HG02970 (cell line): ENCODE measurements at regions not wholly inside any gene's neighbourhood (a gene's known extent, or its start where the extent isn't known, plus 50 kb on each side); places are given as distances from the start of the nearest gene placed in this dataset.
A peak's percentile ranks its signal among the peaks of the same experiment; 100 is the strongest.
"Not testable (repeated sequence)": the region's sequence is repeated elsewhere in the genome, so short reads cannot be mapped to it uniquely, and the experiment has no call there.

ENCODE experiments used
- ATAC-seq: cut with Tn5 transposase; IDR thresholded peaks from one replicate; pipeline ENCODE4 v1.9.1; 2021; ENCODE audit warnings: mild to moderate bottlenecking, moderate library complexity, moderate number of reproducible peaks; ENCODE audit not compliant: unreplicated experiment, low FRiP score

GRCh38 chr10:63833411-63834060 is 312.3 kb downstream of the REEP3 start:
- no peak for ATAC-seq

- ATAC-seq = no peak
These were observed 315.7 kb downstream of the REEP3 start for GRCh38 chr10:63836666-63837442.

- ATAC-seq = no peak
These were observed 320.6 kb downstream of the REEP3 start for GRCh38 chr10:63841761-63842160.

GRCh38 chr10:63843107-63843506 is 321.9 kb downstream of the REEP3 start:
- no peak for ATAC-seq

DNA sequence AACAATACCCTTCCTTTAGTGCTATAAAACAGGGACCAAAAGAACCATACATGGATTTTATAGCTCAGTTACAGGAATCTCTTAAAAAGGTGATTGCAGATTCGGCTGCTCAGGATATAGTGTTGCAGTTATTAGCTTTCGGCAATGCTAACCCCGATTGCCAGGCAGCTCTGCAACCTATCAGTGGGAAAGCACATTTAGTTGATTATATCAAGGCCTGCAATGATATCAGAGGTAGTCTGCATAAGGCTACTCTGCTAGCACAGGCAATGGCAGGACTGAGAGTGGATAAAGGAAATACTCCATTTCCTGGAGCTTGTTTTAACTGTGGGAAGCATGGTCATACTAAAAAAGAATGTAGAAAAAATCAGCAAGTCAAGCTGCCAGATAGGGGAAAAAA is 327.7 kb downstream of the REEP3 start:
- not testable (repeated sequence) for ATAC-seq

GRCh38 chr10:63862860-63863259 is 341.7 kb downstream of the REEP3 start:
- ATAC-seq = no peak

GRCh38 chr10:63865210-63865609 is 344.0 kb downstream of the REEP3 start:
- no peak for ATAC-seq

GRCh38 chr10:63866075-63866746 is 345.0 kb downstream of the REEP3 start:
- peak; percentile 83 for ATAC-seq

GRCh38 chr10:63866747-63867140 is 345.5 kb downstream of the REEP3 start:
- peak; percentile 44 for ATAC-seq

DNA sequence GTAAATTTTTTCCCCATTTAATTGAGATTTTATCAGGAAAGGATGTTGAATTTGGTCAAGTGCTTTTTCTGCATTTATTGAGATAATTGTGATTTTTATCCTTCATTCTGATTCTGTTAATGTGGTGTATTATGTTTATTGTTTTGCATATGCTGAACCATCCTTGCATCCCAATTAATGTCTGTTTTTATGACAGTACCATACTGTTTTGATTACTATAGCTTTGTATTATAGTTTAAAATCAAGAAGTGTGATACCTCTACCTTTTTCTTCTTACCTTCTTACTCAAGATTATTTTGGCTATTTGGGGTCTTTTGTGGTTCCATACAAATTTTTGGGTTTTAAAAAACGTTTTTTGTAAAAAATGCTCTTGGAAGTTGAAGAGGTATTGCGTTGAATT is 357.2 kb downstream of the REEP3 start:
- ATAC-seq = no peak

- ATAC-seq = no peak
These were observed 362.7 kb downstream of the REEP3 start for GRCh38 chr10:63883861-63884260.

- no peak for ATAC-seq
These were observed 363.2 kb downstream of the REEP3 start for GRCh38 chr10:63884426-63884825.

DNA sequence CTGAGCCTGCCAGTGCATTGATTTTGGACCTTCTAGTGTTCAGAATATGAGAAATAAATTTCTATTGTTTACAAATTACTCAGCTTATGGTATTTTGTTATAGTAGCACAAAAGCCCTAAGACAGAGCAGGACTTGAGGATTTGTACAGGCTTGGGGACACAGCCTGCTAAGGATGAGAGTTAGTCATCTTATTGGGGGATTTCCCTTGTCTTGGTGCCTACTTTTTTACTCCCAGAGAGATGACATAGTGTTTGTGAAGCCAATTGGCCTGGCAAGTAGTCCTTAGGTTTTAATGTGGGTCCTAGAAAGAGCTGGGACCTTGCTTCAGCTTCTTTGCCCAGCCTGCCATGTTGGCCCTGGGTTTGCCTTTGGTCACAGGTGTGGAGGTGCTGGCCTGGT is 364.0 kb downstream of the REEP3 start:
- no peak for ATAC-seq

DNA sequence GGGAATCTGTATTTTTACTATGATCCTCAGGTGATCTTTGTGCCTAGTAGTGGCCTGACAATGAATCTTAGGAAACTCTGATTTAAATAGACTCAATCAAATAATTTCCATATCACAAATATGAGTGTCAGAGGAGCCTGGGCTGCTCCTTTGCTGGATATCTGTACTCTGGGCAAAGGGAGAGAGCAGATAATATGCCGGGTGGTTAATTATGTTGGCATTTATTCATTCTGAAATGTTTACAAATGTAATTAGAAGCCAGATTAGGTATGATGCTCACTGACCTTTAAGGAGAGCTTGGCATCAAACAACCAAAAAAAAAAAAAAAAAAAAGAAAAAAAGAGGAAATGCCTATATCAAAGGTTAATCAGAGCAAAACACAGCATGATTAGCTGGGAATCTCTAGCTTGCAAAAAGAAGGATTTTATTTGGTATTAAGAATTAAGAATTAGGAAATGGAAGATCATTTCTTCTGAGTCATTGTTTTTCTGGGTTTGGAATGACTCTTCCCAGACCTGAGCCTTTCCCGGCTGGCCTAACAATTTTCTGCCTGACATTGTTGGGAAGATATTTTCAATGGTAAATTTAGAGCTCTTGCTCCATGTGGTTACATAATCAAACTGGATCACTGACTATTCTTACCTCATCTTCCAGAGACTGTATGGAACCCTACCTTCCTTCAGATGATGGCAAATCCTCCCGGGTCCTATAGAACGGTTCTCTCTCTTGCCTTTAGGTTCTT is 365.3 kb downstream of the REEP3 start:
- no peak for ATAC-seq

DNA sequence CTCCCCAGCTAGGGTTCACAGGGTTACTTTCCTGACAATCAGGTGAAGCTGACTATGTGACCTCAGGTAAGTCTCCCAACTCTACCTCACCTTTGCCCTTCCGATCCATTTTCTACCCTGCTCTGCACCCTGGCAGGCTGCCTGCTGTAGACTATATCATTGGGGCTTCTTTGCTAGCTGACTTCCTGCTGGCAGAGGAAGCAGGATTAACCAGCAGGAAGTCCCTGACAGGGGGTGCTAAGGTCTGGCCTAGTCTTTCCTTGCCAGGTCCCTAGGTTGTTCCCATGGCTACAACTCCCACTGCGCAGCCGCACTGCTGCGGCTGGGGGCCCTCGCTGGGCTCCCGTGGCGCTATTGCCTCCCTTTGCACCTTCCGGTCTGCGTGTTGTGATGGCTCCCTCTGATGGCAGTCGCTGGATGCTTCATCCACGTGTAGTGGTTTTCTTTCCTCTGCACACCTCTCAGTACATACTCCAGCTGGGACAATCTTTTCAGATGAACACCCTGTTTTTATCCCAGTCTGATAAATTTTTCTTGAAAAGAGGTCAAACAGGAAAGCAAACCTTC is 365.9 kb downstream of the REEP3 start:
- no peak for ATAC-seq

DNA sequence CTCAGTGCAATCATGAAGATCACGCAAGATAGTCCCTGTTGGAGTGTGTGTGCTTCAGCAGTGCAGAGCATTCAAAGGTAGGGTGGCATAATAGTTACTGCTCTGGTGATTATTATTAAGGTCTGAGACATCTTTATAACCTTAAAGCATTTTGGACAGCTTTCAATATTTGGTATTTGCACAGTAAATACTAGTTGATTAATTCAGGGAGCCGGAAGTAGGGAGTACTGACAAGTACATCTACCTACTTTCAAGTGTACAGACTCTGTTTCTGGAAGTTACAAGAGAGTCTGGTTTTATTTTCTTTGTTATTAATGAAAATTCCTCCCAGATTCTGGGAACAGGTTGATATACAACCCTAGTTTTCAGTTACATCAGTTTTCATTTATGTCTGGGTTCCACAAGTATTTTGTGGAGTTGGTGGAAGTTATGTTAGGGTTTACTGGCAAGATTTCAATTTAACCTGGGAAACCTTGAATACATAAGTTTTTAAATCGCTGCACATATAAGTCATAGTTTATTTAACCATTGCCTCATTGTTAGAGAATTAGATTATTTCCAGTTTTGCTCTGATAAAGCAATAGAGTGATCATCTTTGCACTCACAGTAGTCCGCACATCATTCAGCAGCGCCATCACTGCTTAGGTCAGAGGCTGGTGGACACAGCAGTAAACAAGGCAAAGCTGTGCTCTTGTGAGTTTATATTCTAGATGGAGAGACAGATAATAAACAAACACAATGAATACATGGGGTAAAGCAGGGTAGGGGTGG is 366.6 kb downstream of the REEP3 start:
- ATAC-seq = no peak

DNA sequence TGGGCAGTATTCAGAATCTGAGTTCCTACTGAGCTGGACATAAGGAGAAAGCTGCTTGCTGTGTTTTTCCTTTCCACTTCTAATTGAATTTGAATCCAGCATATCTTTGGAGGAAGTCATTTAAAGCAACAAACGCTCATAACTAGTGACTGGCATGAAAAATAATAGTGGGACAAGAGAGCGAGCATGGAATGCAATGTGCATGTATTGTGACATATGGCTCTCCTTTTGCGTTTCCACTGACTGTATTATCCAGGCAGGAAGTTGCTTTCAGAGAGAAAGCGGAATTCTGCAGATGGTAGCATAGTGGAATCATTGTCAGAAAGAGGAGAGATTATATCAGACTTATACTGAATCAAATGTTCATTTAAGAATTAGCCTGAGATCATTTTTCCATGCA is 368.6 kb downstream of the REEP3 start:
- no peak for ATAC-seq

DNA sequence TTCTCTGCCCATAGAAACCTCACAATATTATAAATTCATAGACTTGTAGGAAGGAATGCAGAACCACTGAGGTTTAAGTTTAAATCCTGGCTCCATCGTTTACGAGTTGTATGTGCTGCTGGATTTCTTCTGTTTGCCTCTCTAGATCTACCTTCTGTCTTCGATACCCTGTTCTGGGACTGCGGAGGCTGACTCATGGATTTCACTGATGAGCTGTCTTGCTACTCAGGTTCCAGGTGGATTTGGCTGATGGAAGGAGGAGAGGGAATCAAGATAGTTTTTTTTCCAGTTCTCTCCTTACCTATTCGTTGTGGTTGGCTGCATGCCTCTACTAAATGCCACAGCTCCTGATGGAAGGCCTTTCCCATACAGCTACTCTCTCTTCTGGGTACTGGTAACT is 375.8 kb downstream of the REEP3 start:
- ATAC-seq = no peak

- no peak for ATAC-seq
These were observed 378.6 kb downstream of the REEP3 start for GRCh38 chr10:63899673-63900300.
